ENCODE measurements at regions not wholly inside any gene's neighbourhood (a gene's known extent, or its start where the extent isn't known, plus 50 kb on each side); places are given as distances from the start of the nearest gene placed in this dataset.

DNA sequence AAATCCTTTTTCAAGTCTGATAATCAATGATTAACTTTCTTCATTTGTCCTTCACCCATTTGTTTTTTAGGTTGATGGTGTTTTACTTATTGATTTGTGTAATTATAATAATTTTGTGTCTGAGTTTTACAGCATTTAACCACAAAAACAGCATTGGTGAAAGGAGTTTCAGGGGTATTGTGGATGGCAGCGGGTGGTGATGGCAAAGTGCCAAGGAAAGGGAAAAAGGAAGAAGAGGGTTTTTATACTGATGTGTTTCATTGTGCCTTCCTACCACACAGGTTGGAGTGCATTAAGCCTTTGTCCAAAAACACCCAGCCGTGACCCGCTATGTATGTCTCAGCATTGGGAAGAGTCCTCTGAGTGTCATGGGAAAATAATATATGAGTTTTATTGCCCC is 150.3 kb downstream of the DAD1 start:
- TF ChIP-seq, protein P1, sequence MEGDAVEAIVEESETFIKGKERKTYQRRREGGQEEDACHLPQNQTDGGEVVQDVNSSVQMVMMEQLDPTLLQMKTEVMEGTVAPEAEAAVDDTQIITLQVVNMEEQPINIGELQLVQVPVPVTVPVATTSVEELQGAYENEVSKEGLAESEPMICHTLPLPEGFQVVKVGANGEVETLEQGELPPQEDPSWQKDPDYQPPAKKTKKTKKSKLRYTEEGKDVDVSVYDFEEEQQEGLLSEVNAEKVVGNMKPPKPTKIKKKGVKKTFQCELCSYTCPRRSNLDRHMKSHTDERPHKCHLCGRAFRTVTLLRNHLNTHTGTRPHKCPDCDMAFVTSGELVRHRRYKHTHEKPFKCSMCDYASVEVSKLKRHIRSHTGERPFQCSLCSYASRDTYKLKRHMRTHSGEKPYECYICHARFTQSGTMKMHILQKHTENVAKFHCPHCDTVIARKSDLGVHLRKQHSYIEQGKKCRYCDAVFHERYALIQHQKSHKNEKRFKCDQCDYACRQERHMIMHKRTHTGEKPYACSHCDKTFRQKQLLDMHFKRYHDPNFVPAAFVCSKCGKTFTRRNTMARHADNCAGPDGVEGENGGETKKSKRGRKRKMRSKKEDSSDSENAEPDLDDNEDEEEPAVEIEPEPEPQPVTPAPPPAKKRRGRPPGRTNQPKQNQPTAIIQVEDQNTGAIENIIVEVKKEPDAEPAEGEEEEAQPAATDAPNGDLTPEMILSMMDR (IDR thresholded peaks at IDR 0.05) = no peak
- TF ChIP-seq POLR2A (IDR thresholded peaks at IDR 0.05) = no peak

Data from adrenal gland (tissue), 5 donors.